RWPE2 (cell line): ENCODE measurements at regions not wholly inside any gene's neighbourhood (a gene's known extent, or its start where the extent isn't known, plus 50 kb on each side); places are given as distances from the start of the nearest gene placed in this dataset.
"Not testable (repeated sequence)": the region's sequence is repeated elsewhere in the genome, so short reads cannot be mapped to it uniquely, and the experiment has no call there.

ENCODE experiments used
- ATAC-seq: fragments of 200-7000 bp; cut with Tn5 transposase; 3 replicates; pipeline ENCODE4 v1.9.1; 2021; ENCODE audit warnings: low read depth
- DNase-seq: peaks from one replicate; pipeline ENCODE4 v3.0.0-alpha.2; 2020; ENCODE audit warnings: low spot score
- H3K27ac ChIP-seq: fragments of 450-650 bp; 2 replicates; pipeline ENCODE4 v1.5.1; 2017; ENCODE audit warnings: mild to moderate bottlenecking; ENCODE audit not compliant: poor library complexity, severe bottlenecking
- H3K27me3 ChIP-seq: fragments of 250-450 bp; sonication (Bioruptor Pico); 2 replicates; pipeline ENCODE4 v1.5.1; 2021; ENCODE audit warnings: mild to moderate bottlenecking, moderate library complexity; ENCODE audit not compliant: insufficient read depth, poor library complexity, severe bottlenecking
- H3K36me3 ChIP-seq: fragments of 250-450 bp; sonication (Bioruptor Pico); 2 replicates; pipeline ENCODE4 v1.5.1; 2020; ENCODE audit warnings: low read depth, mild to moderate bottlenecking, moderate library complexity
- H3K4me1 ChIP-seq: fragments of 250-450 bp; sonication (Bioruptor Pico); 2 replicates; pipeline ENCODE4 v1.5.1; 2021; ENCODE audit warnings: mild to moderate bottlenecking, moderate library complexity; ENCODE audit not compliant: insufficient read depth, poor library complexity, severe bottlenecking
- H3K4me3 ChIP-seq: fragments of 250-450 bp; sonication (Bioruptor Pico); 2 replicates; pipeline ENCODE4 v1.5.1; 2021; ENCODE audit warnings: mild to moderate bottlenecking, moderate library complexity; ENCODE audit not compliant: severe bottlenecking
- H3K9me3 ChIP-seq: fragments of 250-450 bp; sonication (Bioruptor Pico); 2 replicates; pipeline ENCODE4 v1.5.1; 2021; ENCODE audit warnings: mild to moderate bottlenecking, moderate library complexity; ENCODE audit not compliant: severe bottlenecking
- TF ChIP-seq, protein P1 (sequence below): fragments of 450-650 bp; IDR thresholded peaks from one replicate; pipeline ENCODE4 v1.5.1; 2017; ENCODE audit warnings: mild to moderate bottlenecking, moderate library complexity; ENCODE audit not compliant: poor library complexity, severe bottlenecking

DNA sequence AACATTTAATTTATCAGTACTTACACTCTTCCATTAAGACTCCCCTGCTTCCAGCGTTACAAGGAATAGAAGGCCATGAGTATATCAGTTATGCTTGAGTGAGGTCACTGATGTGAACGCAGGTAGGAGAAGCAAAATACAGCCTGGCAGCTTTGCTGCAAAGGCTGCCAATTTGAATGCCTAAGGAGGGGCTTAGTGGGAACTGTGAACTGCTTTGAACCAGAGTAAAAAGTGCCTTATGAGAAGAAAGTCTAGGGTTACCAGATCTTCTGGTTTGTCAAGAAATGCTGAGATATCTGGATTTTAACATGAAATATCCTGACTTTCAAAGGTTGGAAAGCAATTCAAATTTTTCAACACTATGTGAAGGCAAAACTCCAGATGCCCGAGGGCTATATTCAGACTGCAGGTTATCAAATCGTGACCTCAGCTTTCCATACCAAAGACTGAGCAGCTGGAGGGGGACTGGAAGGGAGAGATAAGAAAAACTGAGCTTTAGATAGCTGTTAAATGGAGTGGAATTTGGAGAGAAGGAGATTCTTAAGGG, 446.3 kb upstream of the NECTIN3 start:
- H3K27ac ChIP-seq = no peak overlapping the region
- H3K27me3 ChIP-seq = no peaks in the 10 kb centered on the region
- no peak for DNase-seq
- H3K4me3 ChIP-seq = no peak overlapping the region
- H3K4me1 ChIP-seq = no peaks in the 10 kb centered on the region
- ATAC-seq = no peak
- TF ChIP-seq, protein P1, sequence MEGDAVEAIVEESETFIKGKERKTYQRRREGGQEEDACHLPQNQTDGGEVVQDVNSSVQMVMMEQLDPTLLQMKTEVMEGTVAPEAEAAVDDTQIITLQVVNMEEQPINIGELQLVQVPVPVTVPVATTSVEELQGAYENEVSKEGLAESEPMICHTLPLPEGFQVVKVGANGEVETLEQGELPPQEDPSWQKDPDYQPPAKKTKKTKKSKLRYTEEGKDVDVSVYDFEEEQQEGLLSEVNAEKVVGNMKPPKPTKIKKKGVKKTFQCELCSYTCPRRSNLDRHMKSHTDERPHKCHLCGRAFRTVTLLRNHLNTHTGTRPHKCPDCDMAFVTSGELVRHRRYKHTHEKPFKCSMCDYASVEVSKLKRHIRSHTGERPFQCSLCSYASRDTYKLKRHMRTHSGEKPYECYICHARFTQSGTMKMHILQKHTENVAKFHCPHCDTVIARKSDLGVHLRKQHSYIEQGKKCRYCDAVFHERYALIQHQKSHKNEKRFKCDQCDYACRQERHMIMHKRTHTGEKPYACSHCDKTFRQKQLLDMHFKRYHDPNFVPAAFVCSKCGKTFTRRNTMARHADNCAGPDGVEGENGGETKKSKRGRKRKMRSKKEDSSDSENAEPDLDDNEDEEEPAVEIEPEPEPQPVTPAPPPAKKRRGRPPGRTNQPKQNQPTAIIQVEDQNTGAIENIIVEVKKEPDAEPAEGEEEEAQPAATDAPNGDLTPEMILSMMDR = no peak
- no peaks in the 10 kb centered on the region for H3K36me3 ChIP-seq
- H3K9me3 ChIP-seq = no peaks in the 10 kb centered on the region

DNA sequence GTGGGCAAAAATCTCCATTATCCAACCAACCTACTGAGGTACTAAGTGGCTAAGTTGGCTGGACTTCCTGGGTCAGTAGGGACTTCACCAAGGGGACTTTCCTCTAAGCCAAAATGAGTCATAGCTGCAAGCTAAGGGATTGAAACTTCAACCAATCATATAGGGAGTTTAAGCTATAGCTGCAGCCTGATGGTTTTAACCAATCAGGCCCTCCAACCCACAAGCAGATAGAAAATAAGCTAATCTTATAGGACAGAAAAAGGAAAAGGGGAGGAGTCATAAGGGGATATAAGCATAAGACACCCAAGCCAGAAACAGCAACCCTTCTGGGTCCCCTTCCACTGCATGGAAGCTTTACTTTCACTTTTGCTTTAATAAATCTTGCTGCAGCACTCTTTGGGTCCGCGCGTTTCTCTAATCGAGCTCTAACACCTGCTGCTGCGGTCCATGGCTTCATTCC, 444.9 kb upstream of the NECTIN3 start:
- not testable (repeated sequence) for H3K4me1 ChIP-seq, H3K27ac ChIP-seq, H3K36me3 ChIP-seq, H3K27me3 ChIP-seq, H3K4me3 ChIP-seq, H3K9me3 ChIP-seq, ATAC-seq, DNase-seq

DNA sequence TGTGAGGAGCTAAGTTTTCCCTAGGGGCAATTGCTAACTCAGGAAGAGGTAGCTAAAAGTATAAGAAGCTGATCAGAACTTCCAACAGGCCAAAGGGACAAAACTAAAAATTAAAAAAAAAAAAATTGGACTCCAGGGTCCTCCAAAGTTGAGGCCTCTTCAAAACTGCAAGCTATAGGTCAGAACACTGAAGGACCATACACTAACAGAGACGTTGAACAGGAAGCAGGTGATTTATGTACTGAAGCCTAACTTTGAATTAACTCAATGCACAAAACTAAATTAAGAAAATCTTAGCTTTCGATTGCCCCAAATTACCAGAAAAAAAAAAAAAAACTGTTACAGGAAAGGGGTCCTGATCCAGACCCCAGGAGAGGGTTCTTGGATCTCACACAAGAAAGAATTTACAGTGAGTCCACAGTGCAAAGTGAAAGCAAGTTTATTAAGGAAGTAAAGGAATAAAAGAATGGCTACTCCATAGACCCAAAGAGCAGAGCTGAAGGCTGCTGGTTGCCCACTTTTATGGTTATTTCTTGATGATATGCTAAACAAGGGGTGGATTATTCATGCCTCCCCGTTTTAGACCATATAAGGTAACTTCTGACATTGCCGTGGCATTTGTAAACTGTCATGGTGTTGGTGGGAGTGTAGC, 442.8 kb upstream of the NECTIN3 start:
- H3K27ac ChIP-seq = no peak overlapping the region
- no peaks in the 10 kb centered on the region for H3K27me3 ChIP-seq
- DNase-seq = no peak
- H3K4me1 ChIP-seq = no peaks in the 10 kb centered on the region
- TF ChIP-seq, protein P1 = no peak
- H3K4me3 ChIP-seq = no peak overlapping the region
- no peak for ATAC-seq
- H3K36me3 ChIP-seq = no peaks in the 10 kb centered on the region
- no peaks in the 10 kb centered on the region for H3K9me3 ChIP-seq

DNA sequence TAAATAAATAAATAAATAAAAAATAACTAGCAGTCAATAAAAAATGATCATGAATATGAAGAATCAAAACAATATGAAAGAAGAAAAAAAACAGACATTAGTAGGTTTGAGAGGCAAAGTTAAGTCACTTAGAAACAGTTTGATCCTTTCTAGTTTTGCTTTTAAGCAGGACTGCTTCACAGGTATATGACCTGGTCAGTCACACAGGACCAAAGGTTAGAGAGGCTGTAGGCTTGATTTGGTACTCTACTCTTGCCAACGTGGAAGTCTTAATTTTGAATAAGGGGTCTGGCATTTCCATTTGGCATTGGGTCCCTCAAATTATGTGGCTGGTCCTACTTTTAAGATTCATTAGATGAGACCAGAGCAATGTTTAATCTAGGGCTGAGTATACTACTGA, 441.7 kb upstream of the NECTIN3 start:
- no peak for ATAC-seq
- H3K4me1 ChIP-seq = no peaks in the 10 kb centered on the region
- H3K36me3 ChIP-seq = no peaks in the 10 kb centered on the region
- no peak for DNase-seq
- H3K27me3 ChIP-seq = no peaks in the 10 kb centered on the region
- no peak overlapping the region for H3K4me3 ChIP-seq
- no peaks in the 10 kb centered on the region for H3K9me3 ChIP-seq
- no peak overlapping the region for H3K27ac ChIP-seq
- TF ChIP-seq, protein P1 = no peak

DNA sequence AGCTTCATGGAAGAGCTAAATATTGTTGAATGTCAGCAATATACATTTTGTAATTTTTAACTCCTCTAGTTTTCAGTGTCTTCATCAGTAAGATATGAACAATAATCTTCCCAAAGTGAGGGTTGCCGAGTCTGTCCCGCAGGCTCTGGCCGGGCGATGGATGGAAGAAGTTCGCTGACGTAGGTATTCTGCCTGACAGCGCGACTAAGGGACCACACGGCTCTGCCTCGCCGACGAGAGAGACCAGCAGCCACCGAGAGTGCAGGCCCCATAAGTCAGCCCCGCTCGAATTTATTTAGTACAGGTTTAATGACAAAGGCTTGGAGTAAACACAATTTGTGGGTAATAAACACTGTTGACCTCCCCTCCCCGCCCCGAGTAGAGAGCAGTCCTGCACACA, 427.4 kb upstream of the NECTIN3 start:
- Histone ChIP-seq H3K9me3 (no peaks in the 10 kb centered on the region), H3K27ac (no peak overlapping the region), H3K4me1 (no peaks in the 10 kb centered on the region), H3K27me3 (no peaks in the 10 kb centered on the region), H3K36me3 (no peaks in the 10 kb centered on the region), H3K4me3 (no peak overlapping the region)
- TF ChIP-seq, protein P1 = no peak
- no peak for DNase-seq
- ATAC-seq = no peak
